Parathyroid adenoma (tissue), 2 donors: ENCODE measurements at regions not wholly inside any gene's neighbourhood (a gene's known extent, or its start where the extent isn't known, plus 50 kb on each side); places are given as distances from the start of the nearest gene placed in this dataset.
"Not testable (repeated sequence)": the region's sequence is repeated elsewhere in the genome, so short reads cannot be mapped to it uniquely, and the experiment has no call there.

Source experiments
- H2AFZ ChIP-seq: fragments of 300-600 bp; sonication (generic); one replicate; pipeline ENCODE4 v1.7.0; 2017; ENCODE audit warnings: antibody characterized with exemption, mild to moderate bottlenecking
- H3K27ac ChIP-seq: fragments of 300-600 bp; sonication (generic); one replicate; pipeline ENCODE4 v1.7.0; 2017
- H3K27me3 ChIP-seq: fragments of 300-600 bp; sonication (generic); one replicate; pipeline ENCODE4 v1.7.0; 2017; ENCODE audit warnings: low read length; ENCODE audit not compliant: control insufficient read depth, insufficient read depth
- H3K36me3 ChIP-seq: fragments of 300-600 bp; sonication (generic); one replicate; pipeline ENCODE4 v1.7.0; 2017; ENCODE audit warnings: low read length; ENCODE audit not compliant: control insufficient read depth, insufficient read depth
- H3K4me1 ChIP-seq: fragments of 300-600 bp; sonication (generic); one replicate; pipeline ENCODE4 v1.7.0; 2017; ENCODE audit warnings: control low read depth
- H3K4me2 ChIP-seq: fragments of 300-600 bp; sonication (generic); one replicate; pipeline ENCODE4 v1.7.0; 2017; ENCODE audit warnings: low read length
- H3K4me3 ChIP-seq: fragments of 300-600 bp; sonication (generic); one replicate; pipeline ENCODE4 v1.7.0; 2017; ENCODE audit warnings: low read depth, low read length
- H3K79me2 ChIP-seq: fragments of 300-600 bp; sonication (generic); one replicate; pipeline ENCODE4 v1.7.0; 2017; ENCODE audit warnings: control low read depth
- H3K9ac ChIP-seq: fragments of 300-600 bp; sonication (generic); one replicate; pipeline ENCODE4 v1.7.0; 2017; ENCODE audit warnings: mild to moderate bottlenecking
- H3K9me3 ChIP-seq: fragments of 300-600 bp; sonication (generic); one replicate; pipeline ENCODE4 v1.7.0; 2017; ENCODE audit warnings: low read length; ENCODE audit not compliant: control insufficient read depth
- TF ChIP-seq, protein P1 (sequence below): fragments of 300-600 bp; sonication (generic); IDR thresholded peaks from one replicate; pipeline ENCODE4 v1.7.0; 2017; ENCODE audit warnings: antibody characterized with exemption, mild to moderate bottlenecking
- donor health status: primary hyperparathyroidism.

DNA sequence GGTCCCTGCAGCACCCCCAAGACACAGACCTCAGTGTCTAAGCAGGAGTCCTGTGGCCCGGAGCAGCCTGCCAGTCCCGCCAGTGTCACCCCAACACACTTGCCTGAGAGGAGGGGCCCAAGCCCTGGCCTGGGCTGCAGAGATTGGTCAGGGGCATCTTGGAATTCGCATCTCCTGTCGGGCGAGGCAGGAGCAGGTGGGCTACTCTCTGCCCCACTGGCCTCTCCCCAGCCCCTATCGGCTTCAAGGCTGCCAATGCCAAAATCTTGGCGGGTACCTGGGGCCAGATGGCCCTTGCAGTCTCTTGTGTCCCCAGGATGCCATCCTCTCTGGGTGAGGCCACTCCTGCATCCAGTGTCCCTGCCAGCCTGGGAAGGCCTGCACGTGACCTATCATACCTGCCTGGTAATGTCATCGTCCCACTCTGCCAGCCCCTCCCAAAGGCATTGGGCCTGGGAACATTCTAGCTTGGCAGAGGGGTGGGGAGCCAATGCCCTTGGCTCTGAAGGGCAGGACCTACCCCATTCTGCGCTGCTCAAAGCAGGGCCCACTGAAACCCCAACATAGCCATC, 304.6 kb downstream of the CCDC74A start:
- not testable (repeated sequence) for H3K27ac ChIP-seq, H3K4me1 ChIP-seq, H3K4me3 ChIP-seq, H3K79me2 ChIP-seq, H3K9ac ChIP-seq, H3K9me3 ChIP-seq, H2AFZ ChIP-seq, H3K36me3 ChIP-seq, H3K4me2 ChIP-seq, H3K27me3 ChIP-seq

DNA sequence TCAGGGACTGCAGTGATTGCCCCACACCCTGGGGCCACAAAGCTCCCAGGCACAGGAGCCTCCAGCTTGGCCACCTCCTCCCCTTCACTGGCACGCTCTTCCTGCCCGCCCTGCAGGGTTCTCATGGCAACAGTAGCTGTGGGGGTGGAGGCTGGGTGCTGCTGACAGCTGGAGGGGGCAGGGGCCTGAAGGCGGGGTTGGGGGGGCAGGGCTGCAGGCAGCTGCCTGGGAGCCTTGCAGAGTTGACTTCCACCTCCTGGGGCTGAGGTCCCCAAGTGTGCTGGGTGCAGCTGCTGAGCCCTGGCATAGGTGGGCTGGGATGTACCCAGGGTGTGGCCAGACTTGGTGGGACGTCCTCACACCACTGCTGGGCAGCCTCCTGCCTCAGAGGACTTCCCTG, 305.2 kb downstream of the CCDC74A start:
- H3K4me2 ChIP-seq, H3K36me3 ChIP-seq, H3K79me2 ChIP-seq, H3K9me3 ChIP-seq, H3K27ac ChIP-seq, H3K9ac ChIP-seq, H2AFZ ChIP-seq, H3K4me1 ChIP-seq, H3K4me3 ChIP-seq, H3K27me3 ChIP-seq: not testable (repeated sequence)

DNA sequence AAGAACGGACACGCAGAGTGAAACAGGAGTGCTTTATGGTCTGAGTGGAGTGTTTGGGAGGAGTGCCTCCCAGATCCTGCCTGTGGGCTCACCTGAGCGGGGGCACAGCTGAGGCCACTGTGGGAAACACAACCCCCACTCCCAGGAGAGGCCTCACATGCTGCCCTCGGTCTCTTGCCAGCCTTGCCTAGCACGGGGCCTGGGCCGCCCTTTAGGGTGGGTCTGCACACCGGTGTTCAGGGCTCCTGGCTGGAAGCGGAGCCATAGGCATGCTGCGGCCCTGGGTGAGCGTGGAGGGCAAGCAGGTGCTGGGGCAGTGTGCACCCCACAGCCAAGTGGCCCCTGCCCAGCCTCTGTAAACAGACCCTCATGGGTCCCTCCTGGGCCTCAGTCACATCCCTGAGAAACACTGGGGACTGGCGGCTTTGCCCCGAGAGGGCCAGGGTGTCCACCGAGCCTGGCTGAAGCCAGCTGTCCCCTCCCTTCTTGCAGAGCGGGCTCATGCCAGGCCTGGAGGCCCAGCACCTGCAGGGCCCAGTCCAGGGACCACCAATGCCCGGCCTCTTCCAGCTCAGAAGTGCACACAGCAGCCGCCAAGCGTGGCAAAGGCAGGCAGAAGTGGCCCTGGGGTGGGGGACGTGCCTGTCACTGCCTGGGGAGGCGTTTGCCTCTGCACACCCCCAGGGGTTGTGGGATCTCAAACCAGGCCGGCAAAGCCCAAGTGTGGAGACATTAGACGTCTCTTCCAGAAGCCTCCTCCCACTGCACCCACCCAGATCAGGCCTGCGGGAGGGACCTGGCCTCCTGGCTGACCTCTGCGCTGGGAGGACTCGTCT, 305.9 kb downstream of the CCDC74A start:
- H3K4me2 ChIP-seq, H3K4me1 ChIP-seq, H3K9ac ChIP-seq, H3K9me3 ChIP-seq, H3K4me3 ChIP-seq, H3K36me3 ChIP-seq, H2AFZ ChIP-seq, H3K79me2 ChIP-seq, H3K27me3 ChIP-seq, H3K27ac ChIP-seq: not testable (repeated sequence)

DNA sequence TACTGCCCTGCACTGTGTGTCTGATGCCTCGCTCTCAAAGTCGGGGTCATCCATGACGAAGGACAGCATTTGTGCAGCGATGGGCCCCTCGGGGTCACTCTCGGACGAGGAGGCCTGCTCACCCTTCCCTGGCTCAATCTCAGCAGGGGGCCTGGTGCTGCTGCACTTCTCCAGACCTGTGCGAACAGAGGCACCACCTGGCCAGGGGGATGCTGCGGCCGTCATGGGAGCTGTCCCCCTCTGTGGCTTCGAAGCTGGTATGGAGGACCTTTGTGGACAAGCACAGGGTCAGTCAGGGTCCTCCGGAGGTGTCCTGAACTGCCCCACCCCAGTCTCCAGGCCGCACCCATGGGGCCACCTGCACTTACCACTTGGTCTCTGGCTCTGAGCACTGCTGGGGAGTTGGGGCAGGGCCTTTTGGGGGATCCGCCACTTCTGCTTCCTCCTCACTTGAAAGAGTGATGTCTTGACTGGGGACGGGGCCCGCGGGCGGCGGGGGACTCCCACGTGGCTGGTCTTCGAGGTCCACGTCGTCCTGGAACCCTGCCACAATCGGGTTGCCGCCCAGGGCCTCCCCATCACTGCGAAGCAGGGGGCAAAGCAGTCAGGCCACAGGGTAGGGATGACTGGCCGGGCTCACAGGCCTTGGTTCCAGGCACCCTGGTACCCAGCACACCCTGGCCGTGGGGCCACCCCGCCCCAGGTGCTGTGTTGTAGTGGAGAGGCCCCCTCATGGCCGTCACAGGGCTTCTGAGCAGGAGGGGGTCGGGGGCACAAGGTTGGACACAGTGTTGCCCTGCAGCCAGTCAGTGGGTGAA, 306.7 kb downstream of the CCDC74A start:
- not testable (repeated sequence) for H3K4me1 ChIP-seq, H3K27me3 ChIP-seq, H3K79me2 ChIP-seq

DNA sequence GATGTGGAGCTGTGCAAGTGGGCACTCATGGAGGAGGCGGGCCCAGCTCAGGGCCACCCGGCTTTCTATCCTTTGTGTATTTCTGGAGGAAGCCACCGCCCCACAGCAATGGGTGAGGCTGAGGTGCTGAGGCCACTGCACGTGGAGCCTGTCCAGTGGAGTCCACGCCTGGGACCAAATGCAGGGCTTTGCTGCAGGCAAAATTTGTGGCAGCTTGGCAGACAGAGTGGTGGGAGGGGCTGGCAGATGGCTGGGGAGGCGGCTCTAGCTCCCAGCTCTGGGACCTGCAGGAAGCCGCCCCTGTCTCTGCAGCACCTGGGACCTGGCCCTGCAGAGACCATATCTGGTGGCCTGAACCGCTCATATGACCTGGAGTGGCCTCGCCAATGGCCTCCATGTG, 307.3 kb downstream of the CCDC74A start:
- H3K4me1 ChIP-seq, H3K9ac ChIP-seq, H3K4me3 ChIP-seq, H3K9me3 ChIP-seq, H3K27ac ChIP-seq, H3K36me3 ChIP-seq, H3K79me2 ChIP-seq, H3K27me3 ChIP-seq, H2AFZ ChIP-seq, H3K4me2 ChIP-seq: not testable (repeated sequence)

More for the DNA sequence above, 306.7 kb downstream of the CCDC74A start:
- not testable (repeated sequence) for H3K9ac ChIP-seq, H3K4me3 ChIP-seq, H3K4me2 ChIP-seq, H3K27ac ChIP-seq, H3K9me3 ChIP-seq, H3K36me3 ChIP-seq, H2AFZ ChIP-seq

DNA sequence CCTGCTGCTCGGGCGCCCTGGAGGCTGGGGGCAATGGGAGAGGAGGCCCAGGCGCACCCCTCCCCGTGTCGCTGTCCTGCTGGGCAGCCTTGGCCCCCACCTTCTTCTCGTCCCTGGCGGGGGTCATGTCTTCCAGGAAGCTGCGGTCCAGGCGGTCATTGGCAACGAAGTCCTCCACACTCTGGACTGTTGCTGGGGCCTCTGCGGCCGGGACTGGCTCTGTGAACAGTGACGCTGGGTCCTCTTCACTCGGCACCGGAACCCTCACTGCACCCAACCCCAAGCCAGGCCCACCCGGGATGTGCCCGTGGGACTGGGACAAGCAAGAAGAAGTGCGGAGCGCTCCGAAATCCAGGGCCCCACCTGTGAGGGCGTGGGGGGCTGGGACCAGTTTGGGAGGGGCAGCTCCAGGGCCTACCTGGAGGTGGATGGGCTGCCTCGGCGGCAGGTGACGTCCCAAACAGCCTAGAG, 308.0 kb downstream of the CCDC74A start:
- no peak overlapping the region for H2AFZ ChIP-seq
- H3K36me3 ChIP-seq, result no peaks in the 10 kb centered on the region
- no peaks in the 10 kb centered on the region for H3K4me1 ChIP-seq
- TF ChIP-seq, protein P1, sequence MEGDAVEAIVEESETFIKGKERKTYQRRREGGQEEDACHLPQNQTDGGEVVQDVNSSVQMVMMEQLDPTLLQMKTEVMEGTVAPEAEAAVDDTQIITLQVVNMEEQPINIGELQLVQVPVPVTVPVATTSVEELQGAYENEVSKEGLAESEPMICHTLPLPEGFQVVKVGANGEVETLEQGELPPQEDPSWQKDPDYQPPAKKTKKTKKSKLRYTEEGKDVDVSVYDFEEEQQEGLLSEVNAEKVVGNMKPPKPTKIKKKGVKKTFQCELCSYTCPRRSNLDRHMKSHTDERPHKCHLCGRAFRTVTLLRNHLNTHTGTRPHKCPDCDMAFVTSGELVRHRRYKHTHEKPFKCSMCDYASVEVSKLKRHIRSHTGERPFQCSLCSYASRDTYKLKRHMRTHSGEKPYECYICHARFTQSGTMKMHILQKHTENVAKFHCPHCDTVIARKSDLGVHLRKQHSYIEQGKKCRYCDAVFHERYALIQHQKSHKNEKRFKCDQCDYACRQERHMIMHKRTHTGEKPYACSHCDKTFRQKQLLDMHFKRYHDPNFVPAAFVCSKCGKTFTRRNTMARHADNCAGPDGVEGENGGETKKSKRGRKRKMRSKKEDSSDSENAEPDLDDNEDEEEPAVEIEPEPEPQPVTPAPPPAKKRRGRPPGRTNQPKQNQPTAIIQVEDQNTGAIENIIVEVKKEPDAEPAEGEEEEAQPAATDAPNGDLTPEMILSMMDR, result no peak
- H3K4me3 ChIP-seq, result no peak overlapping the region
- no peaks in the 10 kb centered on the region for H3K9me3 ChIP-seq
- H3K79me2 ChIP-seq, result no peaks in the 10 kb centered on the region
- H3K27ac ChIP-seq, result no peak overlapping the region
- H3K9ac ChIP-seq, result no peak overlapping the region
- H3K27me3 ChIP-seq, result no peaks in the 10 kb centered on the region
- no peak overlapping the region for H3K4me2 ChIP-seq

DNA sequence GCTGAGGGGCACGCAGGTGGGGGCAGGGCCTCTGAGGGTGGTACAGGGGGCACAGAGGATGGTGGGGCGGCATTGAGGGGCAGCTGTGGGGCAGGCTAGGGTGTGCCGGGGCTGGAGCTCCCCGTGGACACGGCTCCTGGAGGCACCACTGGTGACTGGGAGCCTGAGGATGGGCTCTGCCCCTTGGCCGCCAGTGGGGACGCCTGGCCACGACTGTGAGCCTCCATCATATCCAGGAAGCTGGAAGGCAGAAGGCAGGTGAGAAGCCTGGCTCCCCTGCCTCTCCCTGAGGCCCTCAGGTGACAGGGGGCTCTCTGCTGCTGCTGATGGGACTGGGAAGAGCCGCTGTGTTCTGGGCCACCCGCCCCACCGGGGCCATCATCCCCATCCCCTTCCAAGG, 308.4 kb downstream of the CCDC74A start:
- H3K36me3 ChIP-seq, H3K27me3 ChIP-seq, H3K79me2 ChIP-seq, H3K9me3 ChIP-seq, H3K9ac ChIP-seq, H2AFZ ChIP-seq, H3K4me2 ChIP-seq, H3K4me1 ChIP-seq, H3K27ac ChIP-seq, H3K4me3 ChIP-seq: not testable (repeated sequence)

DNA sequence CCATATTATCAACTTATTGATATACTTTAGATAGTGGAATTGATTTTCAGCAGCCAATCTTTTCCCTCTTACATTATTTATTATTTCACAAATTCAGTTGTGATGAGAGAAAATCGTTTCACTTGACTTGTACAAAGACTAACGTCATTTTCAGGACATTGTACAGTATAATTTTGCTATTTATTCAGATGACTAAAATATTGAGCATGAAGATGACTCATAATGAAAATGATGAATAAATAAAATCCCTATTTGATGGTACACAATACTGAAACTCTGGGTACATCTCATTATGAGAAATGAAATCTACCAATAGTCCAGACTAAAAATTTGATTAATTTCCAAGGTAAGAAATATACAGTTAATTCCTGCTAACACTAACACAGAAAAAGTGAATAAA, 316.4 kb downstream of the CCDC74A start:
- not testable (repeated sequence) for H3K9me3 ChIP-seq, H2AFZ ChIP-seq, H3K4me1 ChIP-seq, H3K27ac ChIP-seq, H3K79me2 ChIP-seq, H3K9ac ChIP-seq, H3K4me2 ChIP-seq, H3K27me3 ChIP-seq, H3K36me3 ChIP-seq, H3K4me3 ChIP-seq

DNA sequence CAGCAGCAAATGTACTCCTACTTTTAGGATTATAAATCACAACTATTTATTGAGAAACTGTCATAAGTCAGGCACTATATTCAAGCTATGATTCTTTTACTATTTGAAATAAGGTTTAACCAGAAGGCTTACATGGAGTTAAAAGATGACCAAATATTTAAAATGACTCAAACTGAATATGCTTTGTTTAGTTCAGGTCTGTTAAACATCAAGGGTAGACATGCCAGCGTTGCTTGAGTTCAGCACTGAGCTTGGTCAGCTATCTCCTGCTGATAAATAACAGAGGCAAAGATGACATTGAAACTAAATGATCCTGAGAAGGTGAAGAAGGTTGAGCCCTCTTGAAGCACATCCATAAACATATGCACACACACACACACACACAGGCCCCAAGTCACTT, 305.6 kb downstream of the ANKRD30BL start:
- H3K36me3 ChIP-seq, H3K4me2 ChIP-seq, H3K9me3 ChIP-seq, H3K27ac ChIP-seq, H3K4me1 ChIP-seq, H3K4me3 ChIP-seq, H2AFZ ChIP-seq, H3K27me3 ChIP-seq, H3K79me2 ChIP-seq, H3K9ac ChIP-seq: not testable (repeated sequence)
